ENCODE measurements at regions not wholly inside any gene's neighbourhood (a gene's known extent, or its start where the extent isn't known, plus 50 kb on each side); places are given as distances from the start of the nearest gene placed in this dataset.

DNA sequence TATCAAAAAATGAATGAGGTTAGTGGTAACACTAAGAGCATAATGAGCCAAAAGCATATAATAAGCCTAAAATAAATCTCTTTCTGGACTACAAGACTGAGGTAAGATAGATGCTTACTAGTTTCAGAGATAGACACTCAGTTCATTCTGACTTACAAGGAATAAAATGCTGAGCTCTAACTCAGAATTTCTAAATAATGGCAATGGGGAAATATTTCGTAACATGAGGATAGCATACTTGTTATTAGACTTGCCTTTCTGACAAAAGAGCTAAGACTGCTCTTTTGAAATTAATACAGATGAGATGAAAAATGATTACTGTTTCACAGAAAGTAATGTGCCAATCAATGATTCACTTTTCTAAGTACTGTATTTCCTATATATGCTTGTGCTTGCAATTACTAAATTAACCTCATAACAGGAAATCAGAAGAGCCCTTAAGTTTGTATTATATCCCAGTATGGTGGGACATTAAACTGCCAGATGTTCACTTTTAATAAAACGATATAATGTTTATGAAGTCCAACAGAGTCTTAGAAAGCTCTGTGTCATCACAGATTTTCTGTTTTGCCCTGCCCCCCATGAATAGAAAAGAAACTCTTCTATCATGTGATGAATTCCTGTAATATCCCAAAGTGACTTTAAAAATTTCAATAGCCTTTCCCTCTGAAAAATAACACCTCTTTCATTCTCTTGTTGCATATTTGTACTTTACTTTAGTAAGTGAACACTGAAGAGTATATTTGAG is 2771.0 kb upstream of the PCDH20 start:
- Histone ChIP-seq H3K9ac (no peak overlapping the region), H3K9me3 (no peaks in the 10 kb centered on the region), H3K4me3 (no peak overlapping the region), H3K27me3 (no peaks in the 10 kb centered on the region), H3K4me2 (no peak overlapping the region), H3K36me3 (no peaks in the 10 kb centered on the region), H3K4me1 (no peaks in the 10 kb centered on the region), H3K27ac (no peak overlapping the region), H4K20me1 (no peaks in the 10 kb centered on the region)
- TF ChIP-seq Cebpa-rat (IDR thresholded peaks at IDR 0.05) = no peak

DNA sequence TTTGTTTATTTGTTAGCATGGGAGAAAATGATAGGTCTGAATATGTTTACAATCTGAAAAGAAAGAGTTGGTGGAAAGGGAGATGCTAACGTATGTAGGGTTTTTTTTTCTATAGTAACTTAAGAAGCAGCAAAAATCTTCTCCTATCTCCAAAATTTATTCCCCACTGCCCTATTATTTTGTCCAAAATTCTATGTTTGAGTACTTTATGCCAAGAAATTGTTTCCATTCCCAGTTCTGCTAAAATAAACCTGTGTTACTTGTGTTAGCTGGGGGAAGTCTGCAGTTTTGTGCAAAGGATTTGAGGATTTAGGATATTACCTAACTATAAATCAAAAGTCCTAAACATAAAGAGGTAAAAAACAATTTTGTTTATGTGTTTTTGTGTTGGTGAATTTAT is 2770.4 kb upstream of the PCDH20 start:
- Histone ChIP-seq H3K4me3 (no peak overlapping the region), H3K27me3 (no peaks in the 10 kb centered on the region), H3K27ac (no peak overlapping the region), H3K9me3 (no peaks in the 10 kb centered on the region), H3K4me1 (no peaks in the 10 kb centered on the region), H4K20me1 (no peaks in the 10 kb centered on the region), H3K36me3 (no peaks in the 10 kb centered on the region), H3K9ac (no peak overlapping the region), H3K4me2 (no peak overlapping the region)
- TF ChIP-seq Cebpa-rat (IDR thresholded peaks at IDR 0.05) = no peak

DNA sequence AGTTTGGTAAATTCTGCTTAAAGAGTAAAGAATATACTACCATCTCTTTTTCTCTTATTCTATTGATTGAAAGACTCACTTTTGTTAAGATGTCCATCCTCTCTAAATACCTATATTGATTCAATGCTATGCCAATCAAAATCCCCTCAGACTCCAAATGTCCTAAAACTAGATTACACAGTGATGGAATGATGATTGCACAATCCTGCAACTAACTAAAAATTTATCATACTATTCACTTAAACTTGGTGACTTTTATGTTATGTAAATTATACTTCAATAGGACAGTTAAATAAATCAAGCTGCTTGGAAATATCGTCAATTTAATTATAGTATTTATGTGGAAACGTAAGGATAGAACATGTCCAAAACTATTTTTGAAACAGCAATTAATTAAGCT is 2765.1 kb upstream of the PCDH20 start:
- Histone ChIP-seq H3K4me1 (no peaks in the 10 kb centered on the region), H4K20me1 (no peaks in the 10 kb centered on the region), H3K9me3 (no peaks in the 10 kb centered on the region), H3K27ac (no peak overlapping the region), H3K4me2 (no peak overlapping the region), H3K4me3 (no peak overlapping the region), H3K36me3 (no peaks in the 10 kb centered on the region), H3K27me3 (no peaks in the 10 kb centered on the region), H3K9ac (no peak overlapping the region)
- no peak; the same call in 1 of the 2 replicates for TF ChIP-seq Cebpa-rat (IDR thresholded peaks at IDR 0.05)

DNA sequence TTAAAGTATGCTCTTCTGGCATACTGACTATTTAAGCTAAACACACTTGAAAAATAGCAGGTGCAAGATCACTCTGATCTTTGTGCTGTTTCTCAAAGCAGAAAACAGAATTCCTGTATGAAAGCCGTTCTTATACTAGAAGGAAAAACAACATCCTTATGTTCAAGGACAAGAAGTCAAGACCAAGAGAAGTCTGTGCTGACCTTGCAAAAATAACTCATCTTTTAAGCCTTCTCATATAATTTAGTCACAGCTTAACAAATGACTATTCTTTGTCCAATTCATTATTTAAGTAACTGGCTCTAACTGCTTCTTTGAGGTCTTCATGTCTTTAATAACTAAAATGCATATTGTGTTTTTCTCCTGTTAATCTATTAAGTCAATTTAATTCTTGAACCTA is 2750.2 kb upstream of the PCDH20 start:
- Histone ChIP-seq H3K27ac (no peak overlapping the region), H3K9me3 (no peaks in the 10 kb centered on the region), H3K9ac (no peak overlapping the region), H3K4me2 (no peak overlapping the region), H3K4me3 (no peak overlapping the region), H3K4me1 (peaks cover 9% of the 10 kb centered on the region), H4K20me1 (no peaks in the 10 kb centered on the region), H3K27me3 (no peaks in the 10 kb centered on the region), H3K36me3 (no peaks in the 10 kb centered on the region)
- TF ChIP-seq Cebpa-rat (IDR thresholded peaks at IDR 0.05) = no peak

DNA sequence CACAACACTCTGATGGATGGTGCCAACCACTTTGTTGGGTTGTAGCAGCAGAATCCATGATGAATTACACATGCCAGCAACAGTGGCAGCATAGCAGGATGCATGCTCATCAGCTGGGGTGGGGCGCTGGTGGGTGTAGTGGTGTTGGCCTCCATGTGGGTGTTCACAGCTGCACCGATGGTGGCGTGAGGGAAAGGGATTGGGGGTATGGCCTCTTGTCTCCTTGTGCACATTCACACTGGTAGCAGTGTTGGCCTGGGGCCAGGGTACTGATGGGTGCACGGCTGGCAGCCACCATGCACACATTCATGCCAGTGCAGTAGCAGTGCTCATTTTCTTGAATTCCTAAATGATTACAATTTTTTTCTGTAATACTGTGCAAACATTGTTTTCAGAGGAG is 2748.8 kb upstream of the PCDH20 start:
- no peaks in the 10 kb centered on the region for H4K20me1 ChIP-seq
- peaks cover 9% of the 10 kb centered on the region for H3K4me1 ChIP-seq
- TF ChIP-seq Cebpa-rat (IDR thresholded peaks at IDR 0.05) = no peak
- no peaks in the 10 kb centered on the region for H3K27me3 ChIP-seq
- peak overlapping the region; percentile 30; the same call in 1 of the 2 replicates for H3K4me2 ChIP-seq
- H3K9ac ChIP-seq = no peak overlapping the region
- H3K27ac ChIP-seq = no peak overlapping the region
- no peaks in the 10 kb centered on the region for H3K9me3 ChIP-seq
- no peaks in the 10 kb centered on the region for H3K36me3 ChIP-seq
- no peak overlapping the region for H3K4me3 ChIP-seq

DNA sequence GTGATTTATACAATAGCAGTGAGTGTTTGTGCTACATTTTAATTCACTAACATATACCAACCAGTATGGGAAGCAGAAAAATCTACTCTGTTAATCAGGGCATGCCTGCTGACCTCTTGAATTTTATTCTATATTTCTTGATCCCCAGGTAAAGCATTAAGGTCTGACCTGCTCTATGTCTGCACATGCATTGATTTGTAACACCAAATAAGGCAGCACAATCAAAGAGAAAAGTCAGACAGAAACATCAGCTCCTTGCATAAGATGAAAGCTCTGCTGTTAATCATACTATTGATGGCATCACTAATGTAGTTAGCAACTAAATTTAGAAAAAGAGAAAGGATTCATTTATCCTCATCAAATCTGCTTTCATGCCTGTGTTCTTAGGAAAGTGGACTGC is 2744.8 kb upstream of the PCDH20 start:
- no peak overlapping the region for H3K4me3 ChIP-seq
- TF ChIP-seq Cebpa-rat (IDR thresholded peaks at IDR 0.05) = no peak
- H3K27me3 ChIP-seq = no peaks in the 10 kb centered on the region
- no peaks in the 10 kb centered on the region for H4K20me1 ChIP-seq
- H3K36me3 ChIP-seq = no peaks in the 10 kb centered on the region
- no peak overlapping the region for H3K4me2 ChIP-seq
- H3K4me1 ChIP-seq = peaks cover 9% of the 10 kb centered on the region
- H3K9ac ChIP-seq = no peak overlapping the region
- no peak overlapping the region for H3K27ac ChIP-seq
- no peaks in the 10 kb centered on the region for H3K9me3 ChIP-seq

DNA sequence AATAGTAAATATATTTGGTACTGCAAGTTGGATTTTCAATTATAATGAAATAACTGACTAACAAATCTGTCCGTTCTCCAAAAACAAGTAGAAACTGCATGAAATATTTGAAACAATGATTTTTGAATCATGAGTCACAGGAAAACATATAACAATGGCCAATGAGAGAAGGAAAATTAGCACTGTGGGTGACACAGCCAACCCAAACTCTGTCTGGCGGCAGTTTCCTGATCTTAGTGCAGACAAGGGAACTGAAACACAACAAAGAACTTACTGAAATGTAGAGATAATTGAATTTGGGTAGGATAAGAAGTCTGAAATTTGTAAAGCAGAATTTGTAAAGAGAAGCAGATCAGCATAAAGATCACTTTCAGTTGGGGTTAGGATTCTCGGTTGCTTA is 2743.3 kb upstream of the PCDH20 start:
- no peak overlapping the region for H3K4me3 ChIP-seq
- no peaks in the 10 kb centered on the region for H4K20me1 ChIP-seq
- TF ChIP-seq Cebpa-rat (IDR thresholded peaks at IDR 0.05) = no peak
- no peaks in the 10 kb centered on the region for H3K9me3 ChIP-seq
- H3K36me3 ChIP-seq = no peaks in the 10 kb centered on the region
- no peak overlapping the region for H3K9ac ChIP-seq
- H3K4me1 ChIP-seq = peaks cover 3% of the 10 kb centered on the region
- H3K4me2 ChIP-seq = no peak overlapping the region
- no peak overlapping the region for H3K27ac ChIP-seq
- no peaks in the 10 kb centered on the region for H3K27me3 ChIP-seq

DNA sequence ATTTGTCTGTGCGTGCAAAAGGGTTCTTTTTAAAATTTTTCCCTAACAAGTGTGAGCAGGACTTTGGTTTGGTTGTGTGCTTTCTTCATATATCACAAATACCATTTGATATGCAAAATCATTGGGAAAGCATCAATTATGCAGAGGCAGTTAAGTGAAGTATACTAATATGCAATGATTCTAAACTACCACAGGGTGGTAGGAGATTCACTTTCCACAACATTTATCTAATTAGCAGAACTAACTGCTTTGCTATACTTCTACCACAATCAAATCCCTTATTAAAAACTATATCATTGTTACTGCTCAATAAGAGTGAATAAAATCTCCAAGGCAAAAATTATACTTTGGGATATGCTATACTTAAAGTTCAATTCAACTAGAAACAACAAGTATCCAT is 2738.9 kb upstream of the PCDH20 start:
- H4K20me1 ChIP-seq = no peaks in the 10 kb centered on the region
- no peak for TF ChIP-seq Cebpa-rat (IDR thresholded peaks at IDR 0.05)

DNA sequence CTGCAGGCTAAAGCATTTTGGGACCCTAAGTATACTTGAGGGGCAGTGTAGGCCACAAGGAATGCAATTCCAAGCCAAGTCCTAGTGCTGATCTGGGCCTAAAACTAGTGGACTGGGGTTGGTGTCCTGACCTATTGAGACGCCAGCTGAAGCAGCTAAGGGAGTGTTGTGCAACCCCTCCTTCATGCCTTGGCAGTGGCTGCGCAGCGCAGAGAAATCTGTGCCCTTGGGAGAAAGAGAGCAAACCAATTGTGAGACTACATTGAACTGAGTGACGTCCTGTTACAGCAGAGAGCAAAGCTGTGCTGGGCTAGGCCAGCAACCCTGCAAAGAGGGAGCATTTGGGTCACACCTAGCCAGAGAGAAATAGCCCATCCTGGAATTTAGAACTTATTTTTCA is 2715.0 kb upstream of the PCDH20 start:
- no peak overlapping the region for H3K4me2 ChIP-seq
- no peaks in the 10 kb centered on the region for H3K36me3 ChIP-seq
- no peaks in the 10 kb centered on the region for H3K27me3 ChIP-seq
- no peak overlapping the region for H3K27ac ChIP-seq
- no peaks in the 10 kb centered on the region for H4K20me1 ChIP-seq
- no peaks in the 10 kb centered on the region for H3K9me3 ChIP-seq
- H3K4me3 ChIP-seq = no peak overlapping the region
- H3K4me1 ChIP-seq = no peaks in the 10 kb centered on the region
- no peak for TF ChIP-seq Cebpa-rat (IDR thresholded peaks at IDR 0.05)
- H3K9ac ChIP-seq = no peak overlapping the region

More for the DNA sequence above, 2738.9 kb upstream of the PCDH20 start:
- no peak overlapping the region for H3K4me2 ChIP-seq
- no peak overlapping the region for H3K27ac ChIP-seq
- no peaks in the 10 kb centered on the region for H3K4me1 ChIP-seq
- H3K27me3 ChIP-seq = no peaks in the 10 kb centered on the region
- H3K9me3 ChIP-seq = no peaks in the 10 kb centered on the region
- H3K4me3 ChIP-seq = no peak overlapping the region
- H3K9ac ChIP-seq = no peak overlapping the region
- H3K36me3 ChIP-seq = no peaks in the 10 kb centered on the region

DNA sequence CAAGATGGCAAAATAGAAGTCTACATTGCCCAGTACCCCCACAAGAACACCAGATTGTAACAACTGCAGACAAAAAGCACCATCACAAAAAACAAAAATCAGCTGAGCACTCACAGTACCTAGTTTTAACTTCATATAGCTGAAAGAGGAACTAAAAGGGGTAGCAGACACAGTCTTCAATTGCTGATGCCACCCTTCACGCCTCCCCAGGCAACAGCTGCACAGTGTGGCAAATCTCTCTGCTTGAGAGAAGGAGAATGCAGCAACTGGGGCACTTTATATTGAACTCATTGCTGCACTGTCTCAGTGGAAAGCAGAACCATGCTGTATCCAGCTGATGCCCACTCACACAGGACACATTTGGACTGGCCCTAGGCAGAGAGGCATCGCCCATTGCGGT is 2714.5 kb upstream of the PCDH20 start:
- TF ChIP-seq Cebpa-rat (IDR thresholded peaks at IDR 0.05) = no peak
- Histone ChIP-seq H3K36me3 (no peaks in the 10 kb centered on the region), H3K9ac (no peak overlapping the region), H4K20me1 (no peaks in the 10 kb centered on the region), H3K4me2 (no peak overlapping the region), H3K9me3 (no peaks in the 10 kb centered on the region), H3K27me3 (no peaks in the 10 kb centered on the region), H3K4me1 (no peaks in the 10 kb centered on the region), H3K4me3 (no peak overlapping the region), H3K27ac (no peak overlapping the region)

DNA sequence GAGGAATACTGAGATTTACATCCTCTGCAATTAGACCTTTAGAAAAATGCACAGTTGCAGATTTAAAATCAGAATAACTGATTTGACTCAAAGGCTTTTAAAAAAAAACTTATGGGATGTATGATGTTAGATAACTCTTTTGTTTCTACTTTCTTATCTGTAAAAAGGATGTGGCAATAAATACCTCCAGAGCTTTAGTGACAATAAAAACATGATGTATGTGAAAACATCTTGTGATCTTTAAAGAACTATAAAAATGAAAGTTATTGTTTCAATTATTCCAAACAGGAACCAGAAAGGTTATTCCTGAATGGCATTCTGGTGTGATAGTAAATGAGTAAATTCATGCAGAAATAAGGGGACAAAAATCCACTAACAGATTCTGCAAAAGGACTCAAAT is 2712.2 kb upstream of the PCDH20 start:
- no peak for TF ChIP-seq Cebpa-rat (IDR thresholded peaks at IDR 0.05)
- H3K27me3 ChIP-seq = no peaks in the 10 kb centered on the region
- no peak overlapping the region for H3K4me3 ChIP-seq
- H3K4me1 ChIP-seq = no peaks in the 10 kb centered on the region
- no peak overlapping the region for H3K27ac ChIP-seq
- no peak overlapping the region for H3K4me2 ChIP-seq
- no peaks in the 10 kb centered on the region for H3K9me3 ChIP-seq
- no peaks in the 10 kb centered on the region for H3K36me3 ChIP-seq
- H4K20me1 ChIP-seq = no peaks in the 10 kb centered on the region
- no peak overlapping the region for H3K9ac ChIP-seq

Data from BLaER1 (cell line).